G401 (cell line): ENCODE measurements at regions not wholly inside any gene's neighbourhood (a gene's known extent, or its start where the extent isn't known, plus 50 kb on each side); places are given as distances from the start of the nearest gene placed in this dataset.
"Not testable (repeated sequence)": the region's sequence is repeated elsewhere in the genome, so short reads cannot be mapped to it uniquely, and the experiment has no call there.

Experiments used
- DNase-seq: peaks from one replicate; pipeline ENCODE4 v3.0.0-alpha.2; 2015; ENCODE audit warnings: low spot score
- in situ Hi-C: cut with HindIII; loops from 2 replicates; pipeline ENCODE4 v1.10.0; 2016; ENCODE audit warnings: low sequenced_read_pairs, mixed read lengths

DNA sequence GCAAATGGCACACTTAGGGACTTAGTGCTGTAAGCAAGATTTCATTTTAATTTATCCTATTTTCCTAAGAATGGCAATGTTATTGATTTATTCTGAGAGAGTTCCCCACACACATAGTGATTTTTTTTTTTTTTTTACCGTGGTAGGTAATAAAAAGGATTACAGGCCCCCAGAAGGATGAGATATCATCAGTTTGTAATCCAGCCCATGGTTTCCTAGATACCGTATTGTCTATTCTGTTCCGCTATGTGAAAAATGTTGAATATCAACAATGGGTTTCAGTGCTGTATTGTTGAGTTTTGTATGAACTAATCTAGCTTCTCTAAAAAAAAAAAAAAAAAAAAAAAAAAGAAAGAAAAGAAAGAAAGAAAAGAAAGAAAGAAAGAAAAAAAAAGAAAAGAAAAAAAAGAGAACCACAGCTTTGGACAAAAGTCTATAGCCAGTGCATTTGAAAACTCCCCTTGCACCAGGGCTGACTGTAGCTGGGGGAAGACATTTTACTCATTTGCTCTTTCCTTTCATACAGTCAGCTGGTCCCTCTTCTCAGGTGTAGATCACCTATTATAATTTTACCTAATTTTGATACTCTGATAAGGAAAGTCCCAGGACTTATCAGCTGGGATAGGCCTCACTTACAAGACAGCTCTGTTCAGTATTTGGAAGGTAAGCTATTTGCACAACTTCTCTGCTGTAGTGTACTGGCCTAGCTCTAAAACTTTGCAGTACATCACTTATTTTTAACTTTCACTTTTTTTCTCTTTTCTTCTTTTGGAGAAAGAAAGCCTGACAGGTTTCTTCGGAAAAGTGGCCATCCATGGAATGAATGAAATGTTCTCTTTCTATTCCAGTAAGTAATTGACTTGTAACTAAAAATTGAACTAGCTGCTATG is 101.4 kb upstream of the SOX2 start:
- DNase-seq = no peak
- in situ Hi-C loops = no loop called here

- in situ Hi-C loops = no loop called here
Observed at GRCh38 chr3:181609030-181609767, 102.5 kb upstream of the SOX2 start.

GRCh38 chr3:181604267-181604666 is 107.5 kb upstream of the SOX2 start:
- in situ Hi-C loops = no loop called here
- no peak for DNase-seq

More at GRCh38 chr3:181609030-181609767, 102.5 kb upstream of the SOX2 start:
- DNase-seq = no peak

DNA sequence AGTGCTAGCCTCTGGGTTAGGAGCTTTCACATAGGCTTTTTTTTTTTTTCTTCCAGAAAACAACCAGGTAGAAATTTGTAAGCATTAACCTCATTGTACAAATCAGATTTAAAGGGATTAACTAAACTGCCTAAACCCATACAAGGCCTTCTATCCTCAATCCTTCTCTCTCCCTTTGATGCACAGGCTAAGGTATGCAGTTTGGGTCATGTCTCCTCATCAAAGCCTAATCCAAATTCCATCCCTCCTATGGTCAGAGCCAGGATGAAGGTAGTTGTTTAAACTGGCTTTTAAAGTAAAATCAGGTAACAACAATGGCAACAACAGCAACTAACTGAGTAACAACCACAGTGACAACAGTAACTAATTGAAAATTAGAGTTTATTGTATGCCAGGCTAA is 115.6 kb upstream of the SOX2 start:
- no peak for DNase-seq
- in situ Hi-C loops = no loop called here

DNA sequence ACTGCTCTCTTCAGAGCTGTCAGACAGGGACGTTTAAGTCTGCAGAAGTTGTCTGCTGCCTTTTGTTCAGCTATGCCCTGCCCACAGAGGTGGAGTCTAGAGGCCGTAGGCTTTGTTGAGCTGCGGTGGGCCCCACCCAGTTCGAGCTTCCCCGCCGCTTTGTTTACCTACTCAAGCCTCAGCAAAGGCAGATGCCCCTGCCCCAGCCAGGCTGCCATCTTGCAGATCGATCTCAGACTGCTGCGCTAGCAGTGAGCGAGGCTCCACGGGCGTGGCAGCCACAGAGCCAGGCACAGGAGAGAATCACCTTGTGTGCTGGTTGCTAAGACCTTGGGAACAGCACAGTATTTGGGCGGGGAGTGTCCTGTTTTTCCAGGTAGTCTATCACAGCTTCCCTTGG is 120.8 kb upstream of the SOX2 start:
- in situ Hi-C loops, DNase-seq: not testable (repeated sequence)

GRCh38 chr3:181582619-181583018 is 129.1 kb upstream of the SOX2 start:
- DNase-seq = no peak
- in situ Hi-C loops = no loop called here

DNA sequence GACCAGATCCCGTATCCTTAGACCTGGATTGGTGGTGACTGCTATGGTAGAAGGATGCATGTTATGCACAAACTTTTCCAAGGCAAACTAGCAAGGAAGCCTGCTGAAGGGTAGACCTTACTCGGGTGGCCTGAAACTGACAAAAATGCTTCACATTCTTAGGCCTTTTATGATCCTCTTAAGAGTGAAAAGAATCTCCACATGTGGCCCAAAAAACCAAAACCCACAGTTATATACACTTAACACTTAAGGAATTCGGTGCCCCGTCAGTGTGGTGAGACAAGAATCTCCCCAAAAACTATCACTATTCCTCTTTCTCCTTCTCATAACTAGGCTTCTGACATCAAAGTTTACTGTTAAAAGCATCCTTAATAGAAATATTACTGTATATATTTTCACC is 130.1 kb upstream of the SOX2 start:
- no peak for DNase-seq
- in situ Hi-C loops = no loop called here

DNA sequence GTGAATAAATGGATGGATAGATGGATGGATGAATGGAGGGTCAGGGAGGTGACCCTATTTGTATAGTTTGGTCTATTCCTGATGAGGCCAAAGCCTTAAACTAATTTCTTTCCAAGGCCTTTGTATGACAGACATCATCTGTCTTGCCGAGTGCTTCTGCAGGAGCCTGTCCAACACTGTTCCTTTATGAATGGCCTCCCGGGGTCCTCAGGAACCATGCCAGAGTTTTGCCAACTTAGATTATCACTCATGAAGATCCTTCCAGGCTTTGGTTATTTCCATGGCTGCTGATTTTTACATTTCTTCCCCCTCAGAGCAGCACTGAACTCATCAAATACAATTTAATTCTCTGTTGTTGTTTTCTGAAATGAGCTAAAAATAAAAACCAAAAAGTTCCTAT is 133.0 kb upstream of the SOX2 start:
- DNase-seq = no peak
- in situ Hi-C loops = no loop called here

DNA sequence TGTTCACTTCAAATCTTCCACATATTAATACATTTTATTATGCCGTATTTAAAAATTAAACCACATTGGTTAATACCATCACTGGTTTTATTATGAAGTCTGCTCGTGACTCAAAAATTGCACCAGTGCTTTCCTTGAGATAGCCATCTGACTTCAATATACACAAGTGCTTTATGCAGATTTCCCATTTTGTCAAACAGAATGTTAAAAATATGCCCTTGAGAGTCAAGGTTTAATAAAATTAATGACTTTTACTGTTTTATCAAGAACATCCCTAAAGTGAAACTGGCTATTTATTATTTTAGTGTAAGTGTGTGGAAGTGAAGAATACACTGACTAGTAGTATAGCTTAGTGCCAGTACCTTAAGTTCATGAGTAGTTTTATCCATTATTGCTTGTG is 139.3 kb upstream of the SOX2 start:
- in situ Hi-C loops = no loop called here
- DNase-seq = no peak

DNA sequence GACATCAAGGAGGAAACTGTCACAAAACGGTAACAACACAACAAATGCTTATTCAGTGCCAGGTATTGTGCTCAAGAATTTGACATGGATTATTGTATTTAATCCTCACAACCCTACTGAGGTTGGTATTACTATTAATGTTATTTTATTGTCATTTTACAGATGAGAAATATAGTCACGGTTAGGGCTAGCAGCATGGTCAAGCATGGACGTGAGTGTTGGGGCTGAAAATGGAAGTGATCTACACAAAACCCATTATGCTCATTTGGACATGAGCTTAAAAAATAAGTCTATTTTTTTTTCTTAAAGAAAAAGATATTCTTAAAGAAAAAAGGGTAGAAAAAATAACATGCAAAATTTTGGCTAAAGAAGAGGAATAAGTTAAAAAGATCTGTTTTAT is 141.3 kb upstream of the SOX2 start:
- no peak for DNase-seq
- in situ Hi-C loops = no loop called here

GRCh38 chr3:181569356-181569940 is 142.3 kb upstream of the SOX2 start:
- in situ Hi-C loops = no loop called here
- DNase-seq = no peak

GRCh38 chr3:181568693-181569092 is 143.0 kb upstream of the SOX2 start:
- DNase-seq = no peak
- in situ Hi-C loops = no loop called here

DNA sequence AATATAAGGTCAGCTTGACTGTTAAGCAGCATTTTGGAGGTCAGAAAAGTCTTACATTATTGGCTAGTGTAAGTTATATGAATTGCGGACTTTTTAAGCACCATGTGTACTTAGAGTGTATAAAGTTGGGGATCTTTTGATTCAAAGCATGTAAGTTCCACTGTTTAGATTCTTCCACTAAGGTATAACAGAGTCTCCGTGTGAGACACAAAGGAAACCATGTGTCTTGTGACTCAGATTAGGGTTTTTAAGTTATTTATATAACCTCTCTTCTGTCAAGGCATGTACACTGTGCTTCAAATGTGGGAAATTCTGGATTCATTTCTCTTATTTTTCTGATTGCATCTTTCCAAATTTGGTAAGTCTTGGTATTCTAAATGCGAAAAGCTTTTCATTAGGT is 143.5 kb upstream of the SOX2 start:
- in situ Hi-C loops = no loop called here
- DNase-seq = no peak

DNA sequence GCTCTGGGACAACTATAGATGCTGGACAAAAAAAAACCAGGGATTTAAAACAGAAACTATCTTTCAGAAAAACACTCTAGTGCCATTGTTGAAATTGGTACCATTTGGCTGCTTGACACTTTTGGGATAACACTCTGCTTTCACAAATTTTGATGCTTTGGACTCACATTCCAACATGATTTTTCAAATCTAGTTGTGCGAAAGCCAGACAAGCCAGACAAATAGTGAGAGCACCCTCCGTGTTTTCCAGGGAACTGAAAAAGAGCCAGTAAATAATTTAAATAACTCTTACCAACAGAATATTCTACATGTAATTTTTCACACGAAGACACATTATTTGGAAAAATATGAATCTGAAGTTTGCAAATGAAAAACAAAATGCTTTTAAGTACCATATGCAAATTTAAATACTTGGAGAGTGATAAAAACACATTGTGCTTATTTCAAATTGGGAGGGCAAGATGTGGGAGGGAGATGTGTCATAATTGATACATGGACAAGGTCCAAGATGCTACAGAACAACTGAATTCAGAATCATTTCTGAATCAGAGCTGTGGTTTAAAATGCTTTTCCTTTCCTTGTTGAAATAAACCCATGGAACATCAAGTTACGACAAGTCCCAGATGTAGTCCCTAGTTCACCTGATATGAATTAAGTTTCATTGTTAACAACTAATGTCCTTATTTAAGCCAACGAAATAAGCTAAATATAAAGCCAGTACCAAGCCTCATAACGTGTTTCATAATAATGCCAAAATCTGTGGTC is 144.2 kb upstream of the SOX2 start:
- in situ Hi-C loops = no loop called here
- no peak for DNase-seq

- in situ Hi-C loops = no loop called here
- DNase-seq = no peak
Observed at GRCh38 chr3:181565416-181565815, 146.3 kb upstream of the SOX2 start.

DNA sequence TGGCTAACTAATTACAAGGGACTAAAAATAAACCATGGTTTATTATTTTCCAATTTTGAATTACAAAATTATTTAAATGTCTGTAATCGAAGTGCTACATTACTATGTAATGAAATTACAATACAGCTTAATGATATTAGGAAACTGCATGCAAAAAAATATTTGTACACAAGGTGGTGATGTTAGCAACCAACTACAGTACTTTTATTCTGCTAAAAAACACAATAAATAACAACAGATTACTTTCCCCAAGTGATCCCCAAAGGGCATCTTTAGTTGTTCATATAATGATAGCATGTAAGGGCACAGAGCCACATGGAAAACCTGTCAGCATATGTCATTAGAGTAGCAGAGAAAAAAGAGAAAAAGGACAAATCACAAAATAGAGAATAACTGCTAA is 147.5 kb upstream of the SOX2 start:
- no peak for DNase-seq
- in situ Hi-C loops = no loop called here

- no peak for DNase-seq
- in situ Hi-C loops = no loop called here
Observed at GRCh38 chr3:181561139-181562031, 150.3 kb upstream of the SOX2 start.

DNA sequence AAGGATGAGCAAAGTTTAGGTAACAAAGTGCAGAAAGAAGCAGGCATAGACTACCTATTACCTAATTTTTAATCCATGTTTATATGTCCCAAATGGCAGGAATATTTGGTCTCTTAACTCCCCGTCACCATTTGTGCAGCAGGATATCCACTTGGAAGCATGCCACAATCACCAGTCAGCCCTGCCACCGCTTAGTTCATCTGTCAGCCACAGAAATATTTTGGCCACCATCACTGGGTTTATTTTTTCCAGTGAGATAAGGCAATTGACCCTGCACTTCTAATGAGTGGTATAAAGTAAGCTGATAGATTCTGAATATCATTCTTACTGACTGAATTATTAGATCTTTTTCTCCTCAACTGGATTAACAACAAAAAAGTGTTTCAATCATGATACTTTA is 152.9 kb upstream of the SOX2 start:
- in situ Hi-C loops = no loop called here

GRCh38 chr3:181555681-181556080 is 156.0 kb upstream of the SOX2 start:
- peak; percentile 7 for DNase-seq
- in situ Hi-C loops = no loop called here

More for the DNA sequence above, 152.9 kb upstream of the SOX2 start:
- no peak for DNase-seq
